HG02884 (cell line): ENCODE measurements at regions not wholly inside any gene's neighbourhood (a gene's known extent, or its start where the extent isn't known, plus 50 kb on each side); places are given as distances from the start of the nearest gene placed in this dataset.
"Not testable (repeated sequence)": the region's sequence is repeated elsewhere in the genome, so short reads cannot be mapped to it uniquely, and the experiment has no call there.

Source experiments
- ATAC-seq: cut with Tn5 transposase; IDR thresholded peaks from one replicate; pipeline ENCODE4 v1.9.1; 2021; ENCODE audit warnings: mild to moderate bottlenecking, moderate library complexity; ENCODE audit not compliant: unreplicated experiment

DNA sequence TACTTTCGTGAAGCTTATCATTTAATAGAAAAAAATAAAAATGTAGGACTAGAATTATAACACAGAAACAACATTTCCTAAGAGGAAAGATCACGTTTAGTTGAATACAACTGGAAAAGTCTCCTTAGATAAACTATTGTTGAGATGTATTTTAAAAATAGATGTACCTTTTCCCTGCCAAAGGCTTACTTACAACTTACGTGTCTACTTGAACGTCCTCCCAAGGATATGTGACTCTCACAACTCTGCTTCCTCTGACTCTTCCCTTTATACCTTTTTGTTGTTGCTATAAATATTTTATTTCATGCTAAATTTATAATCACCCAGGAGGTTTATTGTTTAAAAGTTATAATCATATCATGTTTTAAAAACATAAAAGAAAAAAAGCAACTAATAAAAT lies 908.0 kb upstream of the ROBO1 start:
- ATAC-seq, result no peak

DNA sequence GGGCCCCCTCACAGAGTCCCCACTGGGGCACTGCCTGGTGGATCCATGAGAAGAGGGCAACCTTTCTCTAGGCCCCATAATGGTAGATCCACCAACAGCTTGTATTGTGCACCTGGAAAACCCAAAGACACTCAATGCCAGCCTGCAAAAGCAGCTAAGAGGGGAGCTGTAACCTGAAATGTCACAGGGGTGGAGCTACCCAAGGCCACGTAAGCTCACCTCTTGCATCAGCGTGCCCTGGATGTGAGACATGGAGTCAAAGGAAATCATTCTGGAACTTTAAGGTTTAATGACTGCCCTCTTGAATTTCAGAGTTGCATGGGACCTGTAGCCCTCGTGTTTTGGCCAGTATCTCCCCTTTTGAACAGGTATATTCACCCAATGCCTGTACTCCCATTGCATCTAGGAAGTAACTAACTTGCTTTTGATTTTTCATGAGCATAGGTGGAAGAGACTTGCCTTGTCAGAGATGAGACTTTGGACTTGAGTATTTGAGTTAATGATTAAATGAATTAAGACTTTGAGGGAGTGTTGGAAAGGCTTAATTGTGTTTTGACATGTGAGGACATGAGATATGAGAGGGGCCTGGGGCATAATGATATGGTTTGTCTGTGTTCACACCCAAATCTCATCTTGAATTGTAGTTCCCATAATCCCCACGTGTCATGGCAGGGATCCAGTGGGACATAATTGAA lies 900.9 kb upstream of the ROBO1 start:
- ATAC-seq, result no peak

DNA sequence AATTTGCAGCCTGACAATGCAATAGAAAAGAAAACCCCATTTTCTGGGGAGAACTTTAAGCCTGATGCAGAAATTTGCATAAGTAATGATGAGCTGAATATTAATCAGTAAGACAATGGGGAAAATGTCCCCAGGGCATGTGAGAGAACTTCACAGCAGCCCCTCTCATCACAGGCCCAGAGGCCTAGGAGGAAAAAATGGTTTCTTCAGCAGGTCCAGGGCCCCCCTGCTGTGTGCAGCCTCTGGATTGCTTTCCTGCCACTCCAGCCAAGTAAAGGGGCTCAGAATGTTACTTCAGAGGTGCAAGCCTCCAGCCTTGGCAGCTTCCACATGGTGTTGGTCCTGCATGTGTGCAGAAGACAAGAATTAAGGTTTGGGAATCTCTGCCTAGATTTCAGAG lies 900.3 kb upstream of the ROBO1 start:
- ATAC-seq, result no peak

DNA sequence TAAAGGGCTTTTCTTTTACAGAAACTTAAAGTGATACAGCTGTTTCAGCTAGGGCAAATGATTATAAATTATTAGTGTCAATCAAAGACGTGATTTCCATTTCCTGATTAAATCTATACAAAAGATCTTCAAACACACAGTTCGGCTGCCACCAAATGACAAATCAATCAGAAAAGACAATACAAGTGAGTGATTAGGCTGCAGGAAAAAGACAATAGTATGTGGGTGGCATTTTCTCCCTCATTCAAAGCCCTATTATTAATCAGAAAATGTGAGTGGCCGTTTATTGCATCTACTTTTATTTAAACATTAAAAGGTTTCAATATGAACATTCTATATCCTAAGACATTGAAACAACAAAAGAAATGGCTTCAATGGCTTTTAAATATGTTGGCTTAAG lies 895.6 kb upstream of the ROBO1 start:
- no peak for ATAC-seq

DNA sequence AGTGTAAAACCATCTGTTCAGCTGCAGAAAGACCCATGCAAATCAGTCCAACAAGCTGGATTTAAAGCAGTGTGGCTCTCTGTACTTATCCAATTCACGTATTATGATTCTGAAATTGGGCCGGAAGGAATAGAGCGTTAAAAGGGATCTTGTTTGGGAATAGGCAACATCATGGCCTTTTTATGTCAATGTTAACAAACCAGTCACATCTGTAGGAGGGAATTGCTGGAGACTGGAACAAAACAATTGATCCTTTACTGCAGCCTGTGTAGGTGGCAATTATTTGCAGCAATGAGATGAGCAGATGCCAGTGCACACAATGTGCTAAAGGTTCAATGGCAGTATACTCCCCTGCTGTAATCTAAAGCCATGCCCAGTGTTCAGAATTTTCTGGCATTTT lies 887.4 kb upstream of the ROBO1 start:
- no peak for ATAC-seq

DNA sequence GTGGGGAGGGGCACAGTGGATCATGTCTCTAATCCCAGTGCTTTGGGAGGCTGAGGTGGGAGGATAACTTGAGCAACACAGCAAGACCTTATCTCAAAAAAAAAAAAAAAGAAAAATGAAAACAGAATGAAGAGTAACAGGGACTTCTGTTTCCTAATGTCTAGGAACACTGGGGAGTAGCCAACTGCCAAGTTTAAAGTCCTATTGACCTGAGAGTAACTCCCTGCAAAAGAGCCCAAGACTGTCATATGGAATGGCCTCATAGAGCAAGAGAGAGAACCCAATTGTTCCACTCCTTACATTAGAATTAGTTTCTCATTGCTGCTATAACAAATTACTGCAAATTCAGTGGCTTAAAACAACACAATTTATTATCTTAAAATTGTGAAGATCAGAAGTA lies 881.4 kb upstream of the ROBO1 start:
- no peak for ATAC-seq

DNA sequence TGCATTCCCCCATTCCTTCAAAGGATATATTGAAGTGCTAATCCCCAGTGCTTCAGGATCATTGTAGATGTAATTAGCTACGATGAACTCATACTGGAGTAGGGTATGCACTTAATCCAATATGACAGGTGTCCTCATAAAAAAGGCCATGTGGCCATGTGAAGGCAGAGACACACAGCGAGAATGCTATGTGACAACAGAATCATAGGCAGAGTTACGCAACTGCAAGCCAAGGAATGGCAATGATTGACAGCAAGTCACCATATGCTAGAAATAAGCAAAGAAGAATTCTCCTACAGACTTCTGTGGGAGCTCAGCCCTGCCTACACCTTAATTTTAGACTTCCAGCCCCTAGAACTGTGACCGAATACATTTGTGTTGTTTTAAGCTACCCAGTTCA lies 875.6 kb upstream of the ROBO1 start:
- no peak for ATAC-seq

DNA sequence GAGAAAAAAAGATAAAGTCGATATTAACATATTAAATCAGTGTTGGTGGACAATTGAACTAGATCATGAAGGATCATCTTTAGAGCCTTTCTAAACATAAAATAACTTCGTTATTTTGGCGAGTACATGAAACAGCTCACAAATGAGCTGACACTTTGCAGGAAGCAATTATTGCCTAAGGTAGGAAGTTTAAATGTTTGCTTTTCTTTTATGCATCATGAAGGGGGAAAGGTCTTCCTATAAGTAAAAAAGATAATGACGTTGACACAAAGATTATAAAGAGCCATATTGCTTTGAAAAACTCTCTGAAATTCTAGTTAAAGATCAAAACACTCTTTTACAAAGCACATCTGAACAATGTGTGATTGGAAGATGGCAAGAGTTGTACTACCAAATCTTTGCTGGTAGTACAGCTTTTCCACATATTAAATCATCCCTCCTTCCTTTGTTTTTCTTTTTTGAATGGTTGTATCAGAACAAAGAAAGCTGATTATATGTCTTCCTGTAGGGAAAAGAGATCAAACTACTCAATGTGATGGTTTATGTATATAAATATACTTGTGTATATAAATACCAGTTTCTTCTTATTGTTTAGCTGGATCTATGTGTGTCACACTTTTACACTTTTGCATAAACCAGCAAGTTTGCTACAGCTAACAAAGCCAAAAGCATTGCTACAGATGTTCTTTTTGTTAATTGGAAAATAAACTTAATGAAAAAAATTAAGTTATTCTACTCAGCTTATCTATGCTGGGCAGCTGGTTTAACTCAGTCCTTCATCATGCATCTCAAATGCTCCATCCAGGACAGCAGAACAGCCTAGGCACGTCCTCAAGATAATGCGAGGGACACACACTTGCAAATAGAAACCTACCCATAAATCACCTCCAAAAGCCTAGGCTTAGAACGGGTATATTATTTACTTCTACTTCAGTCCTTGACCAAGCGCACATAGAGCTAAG lies 850.8 kb upstream of the ROBO1 start:
- no peak for ATAC-seq

DNA sequence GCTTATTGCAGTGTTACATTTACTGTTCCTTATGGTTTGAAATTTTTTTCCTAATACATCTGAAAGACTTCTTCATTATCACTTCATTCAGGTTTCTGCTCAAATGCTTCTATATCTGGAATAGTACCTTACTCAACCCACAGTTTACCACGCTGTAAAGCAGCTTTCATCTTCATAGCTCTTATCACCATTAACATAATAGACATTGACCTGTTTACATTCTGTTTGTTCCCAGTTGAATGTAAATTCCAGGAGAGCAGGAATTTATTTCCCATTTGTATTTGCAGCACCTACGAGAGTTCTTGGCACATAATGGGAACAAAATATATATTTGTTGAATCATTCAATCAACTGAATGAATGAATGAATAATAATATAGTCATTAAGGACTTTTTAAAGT lies 844.6 kb upstream of the ROBO1 start:
- ATAC-seq, result no peak

DNA sequence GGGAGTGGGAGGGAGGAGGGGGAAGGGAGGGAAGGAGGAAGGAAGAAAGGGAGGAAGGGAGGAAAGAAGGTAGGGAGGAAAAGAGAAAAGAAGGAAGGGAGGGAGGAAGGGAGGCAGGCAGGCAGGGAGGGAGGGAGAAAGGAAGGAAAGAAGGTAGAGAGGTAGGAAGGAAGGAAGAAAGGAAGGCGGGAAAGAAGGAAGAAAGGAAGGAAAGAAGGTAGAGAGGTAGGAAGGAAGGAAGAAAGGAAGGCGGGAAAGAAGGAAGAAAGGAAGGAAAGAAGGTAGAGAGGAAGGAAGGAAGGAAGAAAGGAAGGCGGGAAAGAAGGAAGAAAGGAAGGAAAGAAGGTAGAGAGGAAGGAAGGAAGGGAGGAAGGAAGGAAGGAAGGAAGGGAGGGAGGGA lies 840.3 kb upstream of the ROBO1 start:
- ATAC-seq, result not testable (repeated sequence)

DNA sequence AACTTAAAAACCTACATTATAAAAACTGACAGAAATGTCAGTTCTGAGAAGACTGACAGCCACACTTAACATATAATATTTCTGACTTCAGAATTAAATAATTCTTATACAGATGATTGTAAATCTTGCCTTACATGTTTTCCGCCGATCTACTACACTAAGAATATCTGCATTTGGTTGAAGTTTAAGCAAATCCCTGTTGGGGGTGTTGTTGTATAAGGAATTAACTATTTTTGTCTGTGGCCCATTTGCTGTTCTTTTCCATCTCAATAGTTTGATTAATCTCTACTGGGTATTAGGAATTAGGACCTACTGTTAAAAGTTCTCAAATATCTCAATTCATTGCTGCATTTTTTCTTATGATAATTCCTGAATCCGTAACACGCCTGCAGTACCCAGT lies 838.3 kb upstream of the ROBO1 start:
- no peak for ATAC-seq

DNA sequence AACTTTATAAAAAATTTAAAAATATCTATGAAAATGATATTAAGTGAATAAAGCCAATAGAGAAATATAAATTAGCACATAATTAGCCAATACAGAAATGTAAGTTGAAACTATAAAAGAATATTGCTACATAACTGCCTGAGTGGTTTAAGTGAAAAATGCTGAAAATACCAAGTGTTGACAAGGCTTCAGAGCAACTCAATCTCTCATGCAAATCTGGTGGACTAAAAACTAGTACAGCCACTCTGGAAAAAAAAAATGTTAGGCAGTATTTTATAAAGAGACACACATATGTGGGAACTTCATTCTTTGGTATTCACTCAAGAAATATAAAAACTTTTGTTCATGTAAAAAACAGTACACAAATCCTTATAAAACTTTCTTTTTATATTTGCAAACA lies 833.7 kb upstream of the ROBO1 start:
- ATAC-seq, result no peak

DNA sequence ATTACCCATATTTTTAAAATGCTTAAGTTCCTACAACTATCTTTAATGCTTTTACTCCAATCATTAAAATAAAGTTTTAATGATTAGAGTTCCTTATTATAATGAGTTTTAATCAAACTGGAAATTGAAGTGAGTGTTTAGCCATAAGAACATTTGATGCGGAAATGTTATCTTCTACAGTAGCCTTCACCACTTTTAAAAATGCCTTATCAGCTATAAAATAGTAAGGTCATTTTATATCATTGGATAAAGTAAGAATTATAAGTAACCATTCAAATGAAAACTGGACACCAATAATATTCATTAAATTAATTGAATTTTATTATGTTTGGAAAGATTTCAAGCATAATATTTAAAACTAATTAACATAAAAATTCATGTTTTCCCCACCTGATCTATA lies 825.0 kb upstream of the ROBO1 start:
- ATAC-seq, result no peak

DNA sequence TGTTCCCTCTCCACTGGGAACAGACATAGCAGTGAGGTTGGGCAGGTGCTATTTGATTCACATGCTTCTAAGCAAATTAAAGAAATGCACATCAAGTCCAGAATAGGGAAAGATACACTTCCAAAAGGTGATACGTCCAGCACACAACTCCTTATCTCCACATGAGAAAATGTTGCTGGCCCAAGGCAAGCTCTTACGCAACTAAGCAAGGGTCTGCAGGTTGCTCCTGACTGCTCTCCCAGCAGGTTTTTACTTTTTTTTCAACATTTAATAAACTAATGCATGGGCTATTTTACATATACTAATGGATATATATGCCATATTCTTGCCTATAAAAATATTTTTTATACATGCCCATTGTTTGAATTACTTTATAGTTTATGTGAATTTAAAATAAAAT lies 818.5 kb upstream of the ROBO1 start:
- ATAC-seq, result no peak

DNA sequence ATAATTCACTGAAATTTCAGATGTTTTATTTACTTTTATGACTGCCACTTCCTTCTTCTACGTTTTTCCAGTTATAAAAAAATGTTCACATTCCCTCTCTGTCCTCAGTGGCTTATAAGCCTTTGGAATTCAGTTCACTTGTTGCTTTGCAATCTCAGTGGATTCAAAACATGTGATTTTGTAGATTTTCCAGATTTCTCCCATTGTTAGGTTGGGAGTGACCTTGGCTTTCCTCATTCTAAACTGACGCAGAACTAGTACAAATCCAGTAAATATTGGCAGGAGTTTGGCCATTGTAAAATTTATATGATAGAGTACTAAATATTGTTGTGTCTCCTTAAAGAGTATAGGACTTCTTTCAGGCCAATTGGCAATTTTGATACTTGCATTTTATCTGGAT lies 812.3 kb upstream of the ROBO1 start:
- no peak for ATAC-seq

DNA sequence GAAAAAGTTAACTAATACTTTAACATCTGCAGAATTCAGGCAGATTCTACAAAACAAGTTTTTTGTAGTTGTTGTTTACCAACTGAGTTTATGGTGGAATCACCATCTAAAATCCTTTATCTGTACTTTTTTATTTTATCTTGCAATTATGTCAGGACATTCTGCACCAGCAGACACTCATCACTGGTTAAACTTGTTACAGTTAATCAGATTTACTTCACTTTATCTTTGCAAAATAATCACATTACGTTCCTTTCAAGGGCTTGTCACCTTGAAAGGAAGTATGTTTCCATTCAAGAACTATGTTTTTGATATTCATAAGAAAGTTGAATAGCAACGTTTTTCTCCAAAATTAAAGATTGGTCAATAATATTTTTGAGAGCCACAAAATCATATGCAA lies 796.6 kb upstream of the ROBO1 start:
- ATAC-seq, result no peak

DNA sequence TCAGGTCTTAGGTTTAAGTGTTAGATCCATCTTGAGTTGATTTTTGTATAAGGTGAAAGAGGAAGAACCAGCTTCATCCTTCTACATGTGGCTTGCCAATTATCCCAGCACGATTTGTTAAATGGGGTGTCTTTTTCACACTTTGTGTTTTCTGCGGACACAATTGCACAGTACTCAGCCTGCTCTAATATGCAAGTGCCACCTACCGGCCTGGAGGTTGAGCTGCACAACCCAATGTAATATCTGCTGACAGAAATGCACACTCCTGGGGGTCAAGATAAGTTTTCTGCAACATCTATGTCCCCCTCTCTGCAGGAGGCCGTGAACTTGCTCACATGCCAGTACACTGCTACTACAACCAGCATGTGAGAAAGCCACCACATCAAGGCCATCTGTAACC lies 791.9 kb upstream of the ROBO1 start:
- no peak for ATAC-seq

DNA sequence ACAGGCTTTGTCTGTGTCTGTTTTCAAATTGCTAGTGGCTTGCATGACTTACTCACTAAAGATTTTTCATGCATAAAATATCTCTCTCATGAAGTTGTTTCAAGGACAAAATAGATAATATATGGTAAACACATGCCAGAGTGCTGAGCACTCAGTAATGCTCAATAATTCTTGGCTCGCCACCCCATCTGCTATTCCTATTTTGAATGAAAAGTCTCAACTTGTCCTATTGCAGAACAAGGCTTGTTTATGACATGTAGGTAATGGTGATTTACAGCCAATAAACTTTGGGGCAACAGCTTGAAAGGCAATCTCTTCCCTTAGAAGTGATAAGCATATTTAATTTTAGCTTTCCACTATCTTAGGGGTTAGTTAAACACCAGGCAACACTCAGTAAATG lies 789.0 kb upstream of the ROBO1 start:
- no peak for ATAC-seq

DNA sequence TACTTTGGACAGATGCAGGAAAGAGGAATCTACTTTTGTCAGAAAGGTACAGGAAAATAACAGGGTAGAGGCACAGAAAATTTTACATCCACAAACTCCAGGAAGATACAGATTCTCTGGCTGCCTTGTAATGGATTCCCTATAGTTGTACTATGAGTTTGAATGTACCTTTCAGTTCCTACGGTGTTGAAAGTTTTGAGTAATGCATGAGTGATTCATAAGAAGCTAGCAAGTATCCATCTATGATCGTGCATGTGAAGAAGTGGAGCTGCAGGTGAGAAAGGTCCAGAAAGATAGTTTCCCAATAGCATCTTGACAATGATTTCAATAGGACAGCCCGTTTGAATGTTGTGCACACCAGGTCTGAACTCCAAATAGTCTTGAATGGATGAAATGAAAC lies 786.5 kb upstream of the ROBO1 start:
- ATAC-seq, result no peak

DNA sequence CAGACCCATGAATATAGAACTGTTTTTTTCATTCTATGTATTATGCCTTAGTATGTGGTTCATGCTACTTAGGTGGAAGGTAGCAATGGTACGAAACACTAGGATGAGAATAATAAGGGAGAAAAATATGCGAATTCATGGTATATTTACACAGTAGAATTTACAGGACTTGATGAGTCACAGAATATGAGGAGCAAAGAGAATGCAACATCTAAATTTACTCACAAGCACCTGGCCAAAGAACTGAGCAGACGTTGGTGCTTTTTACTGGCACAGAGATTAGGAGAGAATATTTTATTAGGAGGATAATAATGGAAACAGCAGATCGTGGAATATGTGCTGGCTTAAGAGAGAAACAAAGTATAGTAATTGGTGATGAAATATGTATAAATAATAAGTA lies 785.4 kb upstream of the ROBO1 start:
- no peak for ATAC-seq

DNA sequence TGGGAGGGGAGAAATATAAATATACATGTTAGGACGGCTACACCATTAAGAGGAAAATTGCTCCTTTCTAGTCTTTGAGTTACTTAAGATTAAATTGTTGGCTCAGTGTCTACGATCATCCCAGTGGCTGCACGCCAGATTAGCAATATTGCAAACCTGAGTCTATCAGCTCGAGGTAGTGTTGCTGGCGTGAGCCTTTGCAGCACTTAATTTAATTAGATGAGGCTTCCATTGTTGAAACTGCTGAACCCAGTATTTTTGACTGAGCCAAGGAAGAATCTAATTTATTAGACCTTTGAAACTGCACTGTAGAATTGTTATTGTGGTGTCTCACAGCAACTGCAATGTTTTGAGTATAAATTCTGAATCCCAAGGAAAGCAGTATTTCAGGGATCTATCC lies 782.4 kb upstream of the ROBO1 start:
- no peak for ATAC-seq

DNA sequence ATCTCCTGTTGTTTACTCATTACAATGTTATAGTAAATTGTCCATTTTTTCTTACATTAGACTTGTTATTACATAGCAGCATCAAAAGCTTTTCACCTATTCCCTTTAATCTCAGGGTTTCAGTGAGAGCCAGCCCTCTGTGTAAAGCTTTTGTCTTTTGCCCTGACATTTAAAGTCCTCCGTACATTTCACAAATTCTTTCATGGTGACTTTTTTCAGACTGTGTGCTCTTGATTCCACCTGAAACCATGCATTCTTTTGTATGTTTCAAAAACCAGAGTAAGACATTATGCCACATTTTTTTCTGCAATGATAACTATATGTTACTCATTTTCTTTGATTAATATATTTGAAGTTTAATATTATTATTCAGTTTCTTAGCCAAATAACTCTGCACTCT lies 781.4 kb upstream of the ROBO1 start:
- no peak for ATAC-seq
